ENCODE measurements at regions not wholly inside any gene's neighbourhood (a gene's known extent, or its start where the extent isn't known, plus 50 kb on each side); places are given as distances from the start of the nearest gene placed in this dataset.

GRCh38 chr3:64848127-64848800 is 160.5 kb upstream of the ADAMTS9 start:
- intact Hi-C loops (cut with DNase I) = no loop called here
- no peak for DNase-seq (ENCODE audit: low spot score)

- DNase-seq (ENCODE audit: low spot score) = no peak
- intact Hi-C loops (cut with DNase I) = no loop called here
Measured at GRCh38 chr3:64844558-64844957, 156.8 kb upstream of the ADAMTS9 start.

GRCh38 chr3:64837986-64838735 is 150.4 kb upstream of the ADAMTS9 start:
- intact Hi-C loops (cut with DNase I) = no loop called here
- DNase-seq (ENCODE audit: low spot score) = no peak

GRCh38 chr3:64837126-64837738 is 149.4 kb upstream of the ADAMTS9 start:
- intact Hi-C loops (cut with DNase I) = no loop called here
- no peak for DNase-seq (ENCODE audit: low spot score)

- DNase-seq (ENCODE audit: low spot score) = no peak
- intact Hi-C loops (cut with DNase I) = no loop called here
Measured at GRCh38 chr3:64836097-64836496, 148.3 kb upstream of the ADAMTS9 start.

GRCh38 chr3:64832098-64832497 is 144.3 kb upstream of the ADAMTS9 start:
- no peak for DNase-seq (ENCODE audit: low spot score)
- intact Hi-C loops (cut with DNase I) = no loop called here

GRCh38 chr3:64830681-64831080 is 142.9 kb upstream of the ADAMTS9 start:
- no peak for DNase-seq (ENCODE audit: low spot score)

GRCh38 chr3:64829331-64829730 is 141.5 kb upstream of the ADAMTS9 start:
- no peak for DNase-seq (ENCODE audit: low spot score)
- intact Hi-C loops (cut with DNase I) = no loop called here

More at GRCh38 chr3:64830681-64831080, 142.9 kb upstream of the ADAMTS9 start:
- intact Hi-C loops (cut with DNase I) = no loop called here

- intact Hi-C loops (cut with DNase I) = no loop called here
- no peak for DNase-seq (ENCODE audit: low spot score)
Measured at GRCh38 chr3:64828276-64828675, 140.5 kb upstream of the ADAMTS9 start.

GRCh38 chr3:64827431-64827830 is 139.6 kb upstream of the ADAMTS9 start:
- intact Hi-C loops (cut with DNase I) = no loop called here
- no peak for DNase-seq (ENCODE audit: low spot score)

GRCh38 chr3:64827019-64827418 is 139.2 kb upstream of the ADAMTS9 start:
- intact Hi-C loops (cut with DNase I) = no loop called here
- no peak for DNase-seq (ENCODE audit: low spot score)

GRCh38 chr3:64825404-64826120 is 137.8 kb upstream of the ADAMTS9 start:
- intact Hi-C loops (cut with DNase I) = no loop called here
- no peak for DNase-seq (ENCODE audit: low spot score)

- DNase-seq (ENCODE audit: low spot score) = no peak
- intact Hi-C loops (cut with DNase I) = no loop called here
Measured at GRCh38 chr3:64824394-64824909, 136.7 kb upstream of the ADAMTS9 start.

- intact Hi-C loops (cut with DNase I) = loop anchor here (5.0 kb wide), 1 partner anchor 84 kb away; no protein-coding TSS in a partner anchor
- no peak for DNase-seq (ENCODE audit: low spot score)
Measured at GRCh38 chr3:64818196-64818595, 130.4 kb upstream of the ADAMTS9 start.

GRCh38 chr3:64816355-64816754 is 128.6 kb upstream of the ADAMTS9 start:
- intact Hi-C loops (cut with DNase I) = loop anchor here (5.0 kb wide), 1 partner anchor 86 kb away; no protein-coding TSS in a partner anchor
- no peak for DNase-seq (ENCODE audit: low spot score)

GRCh38 chr3:64815789-64816188 is 128.0 kb upstream of the ADAMTS9 start:
- intact Hi-C loops (cut with DNase I) = loop anchor here (5.0 kb wide), 1 partner anchor 87 kb away; no protein-coding TSS in a partner anchor
- no peak for DNase-seq (ENCODE audit: low spot score)

- no peak for DNase-seq (ENCODE audit: low spot score)
- intact Hi-C loops (cut with DNase I) = loop anchor here (5.0 kb wide), 1 partner anchor 87 kb away; no protein-coding TSS in a partner anchor
Measured at GRCh38 chr3:64815195-64815631, 127.4 kb upstream of the ADAMTS9 start.

GRCh38 chr3:64814351-64814750 is 126.6 kb upstream of the ADAMTS9 start:
- intact Hi-C loops (cut with DNase I) = loop anchor here (5.0 kb wide), 1 partner anchor 127 kb away; the partner anchor contains the start of gene ADAMTS9
- no peak for DNase-seq (ENCODE audit: low spot score)

- intact Hi-C loops (cut with DNase I) = loop anchor here (5.0 kb wide), 1 partner anchor 126 kb away; the partner anchor contains the start of gene ADAMTS9
Measured at GRCh38 chr3:64813326-64813725, 125.5 kb upstream of the ADAMTS9 start.

More at GRCh38 chr3:64813326-64813725, 125.5 kb upstream of the ADAMTS9 start:
- no peak for DNase-seq (ENCODE audit: low spot score)
